ENCODE measurements at regions not wholly inside any gene's neighbourhood (a gene's known extent, or its start where the extent isn't known, plus 50 kb on each side); places are given as distances from the start of the nearest gene placed in this dataset.

GRCh38 chr14:94922595-94923239, 152.8 kb upstream of the GSC start:
- DNase-seq (ENCODE audit: low spot score): no peak

DNA sequence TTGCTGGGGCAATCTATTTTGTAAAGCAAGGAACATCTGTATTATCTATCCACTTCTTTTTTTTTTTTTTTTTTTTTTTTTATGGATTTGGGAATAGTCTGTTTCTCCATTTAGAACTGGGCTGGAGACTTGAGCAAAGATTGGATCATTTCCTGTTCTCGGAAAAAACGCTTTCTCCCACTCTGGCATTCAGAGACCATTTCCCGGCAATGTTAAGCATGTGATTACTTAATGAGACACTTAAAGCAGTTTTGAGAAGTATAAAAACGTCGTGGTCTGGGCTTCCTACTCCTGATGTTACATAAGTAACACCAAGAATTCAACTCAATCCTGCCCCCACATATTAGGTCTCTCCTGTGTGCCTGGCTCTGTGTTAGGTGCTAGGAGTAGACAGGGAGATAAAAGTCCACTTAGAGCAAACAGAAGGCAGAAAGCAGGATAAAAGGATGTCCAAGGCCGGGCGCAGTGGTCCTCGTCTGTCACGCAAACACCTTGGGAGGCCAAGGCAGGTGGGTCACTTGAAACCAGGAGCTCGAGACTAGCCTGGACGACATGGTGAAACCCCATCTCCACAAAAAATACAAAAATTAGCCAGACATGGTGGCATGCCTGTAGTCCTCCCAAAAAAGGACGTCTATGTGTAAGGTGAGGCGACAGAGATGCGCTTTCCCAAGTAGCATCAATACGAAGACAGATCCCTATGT, 152.1 kb upstream of the GSC start:
- DNase-seq (ENCODE audit: low spot score): no peak

DNA sequence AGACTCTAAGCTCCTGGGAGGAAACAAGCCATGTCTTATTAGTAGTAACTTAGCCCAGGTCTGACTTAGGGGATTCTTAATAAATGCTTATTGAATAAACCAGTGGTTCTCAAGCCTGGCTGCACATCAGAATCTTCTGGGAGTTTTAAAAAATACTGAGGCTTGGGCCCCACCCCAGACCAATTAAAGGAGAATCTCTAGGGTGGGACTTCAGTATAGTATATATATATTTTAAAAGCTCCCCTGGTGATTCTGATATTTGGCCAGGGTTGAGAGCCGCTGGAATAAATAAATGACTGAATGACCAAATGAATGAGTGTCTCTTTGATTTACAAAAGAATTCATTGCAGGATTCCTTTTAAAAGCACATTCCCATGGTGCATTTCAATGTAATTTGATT, 151.5 kb upstream of the GSC start:
- no peak for DNase-seq (ENCODE audit: low spot score)

- no peak for DNase-seq (ENCODE audit: low spot score)
These were observed 150.0 kb upstream of the GSC start for GRCh38 chr14:94919896-94920295.

DNA sequence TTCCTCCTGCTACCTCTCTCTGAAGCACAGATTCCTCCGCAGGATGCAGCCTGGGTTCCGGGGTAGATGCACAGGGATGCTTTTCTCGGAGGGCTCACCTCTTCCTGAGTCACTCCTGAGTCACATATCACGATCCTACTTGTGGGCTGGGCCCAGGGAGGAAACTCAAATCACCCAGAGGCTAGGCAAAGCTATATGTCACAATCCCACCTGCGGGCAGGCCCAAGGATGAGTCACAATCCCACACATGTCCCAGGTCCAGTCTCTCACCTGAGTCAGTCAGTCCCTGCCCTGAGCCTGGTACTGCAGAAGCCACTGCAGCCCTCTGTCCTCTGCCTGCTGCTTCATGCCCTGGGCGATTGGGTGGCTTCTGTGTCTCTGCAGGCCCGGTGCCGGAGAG, 149.0 kb upstream of the GSC start:
- no peak for DNase-seq (ENCODE audit: low spot score)

GRCh38 chr14:94917041-94917600, 147.2 kb upstream of the GSC start:
- DNase-seq (ENCODE audit: low spot score): no peak

DNA sequence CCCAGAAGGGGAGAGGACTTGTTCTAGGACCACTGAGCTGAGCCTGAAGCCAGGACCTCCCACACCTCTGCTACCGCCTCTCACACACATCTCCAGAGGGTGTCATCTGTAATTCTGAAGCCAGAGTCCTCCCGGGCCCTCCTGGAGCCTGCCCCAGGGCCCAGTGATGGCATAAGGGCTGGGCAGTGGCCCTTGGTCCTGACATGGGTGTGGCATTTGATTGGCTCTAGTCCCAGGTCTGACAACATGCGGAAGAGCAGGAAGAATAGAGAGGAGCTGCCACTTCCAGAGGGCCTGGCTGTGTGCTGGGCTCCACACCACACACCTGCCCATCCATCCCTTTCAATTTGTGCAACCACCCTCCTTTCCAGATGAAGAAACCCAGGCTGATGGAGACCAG, 144.3 kb upstream of the GSC start:
- no peak for DNase-seq (ENCODE audit: low spot score)

DNA sequence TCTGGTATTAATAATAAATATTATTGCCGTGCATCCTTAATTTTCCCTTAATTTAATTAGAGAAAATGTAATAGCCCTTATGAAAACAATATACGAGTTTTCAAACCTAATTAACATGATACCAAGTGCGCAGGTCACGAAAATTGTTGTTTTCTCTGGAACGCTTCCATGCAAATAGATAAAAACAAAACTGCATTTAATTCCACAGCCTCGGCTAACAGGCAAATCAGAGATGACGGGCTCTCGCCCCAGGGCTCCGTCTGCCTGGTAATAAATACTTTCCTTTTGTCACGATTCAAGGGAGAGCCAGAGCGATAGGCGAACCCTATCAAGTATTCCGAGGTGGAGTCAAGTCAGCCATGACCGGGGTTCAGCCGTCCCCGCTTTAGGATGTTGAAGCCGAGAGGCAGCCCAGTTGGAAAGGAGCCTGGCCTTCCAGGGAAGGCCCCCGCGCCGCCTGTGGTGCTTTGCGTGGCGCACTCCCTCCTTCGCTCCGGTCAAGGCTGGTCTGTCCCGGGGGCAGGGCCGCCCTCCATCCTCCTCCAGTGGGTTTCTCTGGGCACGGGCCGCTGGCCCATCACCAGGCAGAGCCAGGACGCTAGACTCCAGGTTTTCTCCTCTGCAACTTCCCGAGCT, 137.8 kb upstream of the GSC start:
- DNase-seq (ENCODE audit: low spot score): no peak

- no peak for DNase-seq (ENCODE audit: low spot score)
These were observed 137.2 kb upstream of the GSC start for GRCh38 chr14:94906991-94907587.

DNA sequence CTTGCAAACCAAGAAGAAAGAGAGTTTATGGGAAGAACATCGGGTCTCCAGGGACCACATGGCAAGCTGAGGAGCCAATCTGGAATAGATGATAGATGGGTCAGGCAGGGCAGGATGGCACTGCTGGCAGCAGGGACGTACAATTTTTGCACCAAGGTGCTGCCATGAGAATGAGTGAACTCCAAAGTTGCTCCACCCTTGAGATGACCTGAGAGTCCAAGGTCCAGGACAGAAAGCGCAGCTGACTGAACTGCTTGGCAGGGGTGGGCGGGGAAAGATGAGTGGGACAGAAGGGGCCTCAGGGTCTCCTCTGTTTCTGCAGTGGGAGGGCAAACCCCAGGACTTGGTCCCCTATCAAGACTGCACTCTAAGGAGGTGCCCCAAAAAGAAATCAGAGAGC, 136.7 kb upstream of the GSC start:
- DNase-seq (ENCODE audit: low spot score): no peak

- no peak for DNase-seq (ENCODE audit: low spot score)
These were observed 134.7 kb upstream of the GSC start for GRCh38 chr14:94904636-94905035.

- DNase-seq (ENCODE audit: low spot score): no peak
These were observed 134.0 kb upstream of the GSC start for GRCh38 chr14:94903883-94904282.

DNA sequence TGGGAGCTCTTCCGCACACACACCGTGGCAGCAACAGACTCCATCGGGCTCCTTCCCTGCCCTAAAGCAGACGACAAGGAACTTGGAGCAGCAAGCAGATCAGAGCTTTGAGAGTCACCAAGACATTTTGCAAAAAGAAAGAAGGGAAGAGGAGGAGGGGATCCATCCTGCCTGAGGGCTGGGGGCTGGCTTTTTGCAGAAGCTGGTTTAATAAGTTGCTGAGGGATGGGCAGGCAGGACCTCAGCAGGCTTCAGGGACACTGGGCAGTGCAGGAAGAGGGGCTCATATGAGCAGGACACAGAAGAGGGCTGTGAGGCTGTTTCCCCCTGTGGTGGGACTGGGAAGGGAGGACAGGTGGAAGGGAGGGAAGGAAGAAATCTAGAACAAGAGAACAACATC, 133.4 kb upstream of the GSC start:
- no peak for DNase-seq (ENCODE audit: low spot score)

GRCh38 chr14:94897561-94897960, 127.6 kb upstream of the GSC start:
- DNase-seq (ENCODE audit: low spot score): no peak

DNA sequence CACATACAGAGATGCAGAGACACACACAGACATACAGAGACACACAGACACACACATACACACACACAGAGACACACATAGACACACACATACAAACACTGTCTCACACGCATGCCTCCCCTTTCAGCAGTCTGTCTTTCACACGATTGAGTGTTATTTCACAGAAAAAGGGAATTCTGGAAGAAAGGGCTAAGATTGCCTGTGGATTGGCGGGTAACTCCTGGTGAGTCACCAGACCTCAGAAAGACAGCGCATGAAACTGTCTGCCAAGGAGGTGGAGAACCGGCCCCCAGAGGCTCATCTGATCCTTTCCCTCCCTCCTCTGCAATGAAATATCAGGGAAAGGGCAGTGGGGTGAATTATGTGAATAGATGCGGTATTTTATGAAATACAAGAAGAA, 127.2 kb upstream of the GSC start:
- no peak for DNase-seq (ENCODE audit: low spot score)

DNA sequence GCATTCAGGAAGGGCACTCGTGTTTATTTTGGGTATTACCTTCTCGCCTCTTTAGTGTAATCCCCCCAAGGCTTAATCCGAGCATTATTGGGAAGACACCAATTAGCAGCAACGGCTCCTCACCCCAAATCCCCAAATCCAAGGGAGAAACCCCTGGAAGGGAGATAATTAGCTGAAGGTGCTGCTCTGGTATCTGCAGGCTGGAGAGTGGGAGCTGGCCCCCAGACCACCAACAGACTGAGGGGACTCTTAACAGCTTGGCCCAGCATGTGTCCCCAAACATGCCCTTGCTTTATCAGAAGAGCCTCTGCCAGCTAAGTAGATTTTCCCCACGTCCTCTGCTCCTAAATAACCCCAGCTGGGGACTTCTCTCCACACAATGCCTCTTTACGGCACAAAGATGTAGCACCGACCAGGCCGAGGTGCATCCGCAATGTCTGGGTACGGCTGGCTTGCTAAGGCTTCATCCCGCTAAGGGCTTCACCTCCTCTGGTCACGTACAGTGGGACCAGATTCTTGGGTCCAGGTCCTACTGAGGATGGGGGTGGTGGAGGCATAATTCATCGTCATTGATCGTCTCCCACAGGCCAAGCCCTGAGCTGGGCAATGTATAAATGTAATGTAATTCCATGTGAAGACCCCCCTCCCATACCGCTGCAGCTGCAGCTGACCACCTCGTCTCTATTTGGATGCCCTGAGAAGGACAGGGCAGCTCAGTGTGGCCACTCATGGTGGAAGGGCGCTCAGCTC, 123.7 kb upstream of the GSC start:
- no peak for DNase-seq (ENCODE audit: low spot score)

- no peak for DNase-seq (ENCODE audit: low spot score)
These were observed 120.9 kb upstream of the GSC start for GRCh38 chr14:94890785-94891184.

DNA sequence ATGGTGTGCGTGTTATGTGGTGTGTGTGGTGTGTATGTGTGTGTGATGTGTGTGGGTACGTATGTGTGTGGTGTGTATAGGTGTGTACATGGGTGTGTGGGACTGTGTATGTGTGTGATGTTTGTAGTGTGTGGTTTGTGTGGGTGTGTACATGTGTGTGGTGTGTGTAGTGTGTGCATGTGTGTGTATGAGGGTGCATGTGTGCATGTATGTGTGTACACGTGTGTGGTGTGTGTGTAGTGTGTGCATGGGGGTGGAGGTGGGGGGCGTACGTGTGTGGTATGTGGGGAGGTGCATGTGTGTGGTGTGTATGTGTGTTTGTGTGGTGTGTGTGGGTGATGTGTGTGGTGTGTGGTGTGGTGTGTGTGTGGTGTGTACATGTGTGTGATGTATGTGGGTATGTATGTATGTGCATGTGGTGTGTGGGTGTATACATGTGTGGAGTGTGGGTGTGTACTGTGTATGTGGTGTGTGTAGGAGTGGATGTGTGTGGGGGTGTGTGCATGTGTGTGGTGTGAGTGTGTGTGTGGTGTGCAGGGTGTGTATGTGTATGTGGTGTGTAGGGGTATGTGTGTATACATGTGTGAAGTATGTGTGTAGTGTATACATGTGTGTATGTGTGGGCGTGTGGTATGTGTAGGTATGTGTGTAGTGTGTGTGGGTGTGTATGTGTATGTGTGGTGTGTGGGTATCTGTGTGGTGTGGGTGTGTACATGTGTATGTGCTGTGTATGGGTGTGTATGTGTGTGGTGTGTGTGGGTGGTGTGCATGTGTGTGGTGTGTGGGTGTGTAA, 119.8 kb upstream of the GSC start:
- no peak for DNase-seq (ENCODE audit: low spot score)

- DNase-seq (ENCODE audit: low spot score): no peak
These were observed 118.2 kb upstream of the GSC start for GRCh38 chr14:94888121-94888520.

GRCh38 chr14:94887591-94887990, 117.7 kb upstream of the GSC start:
- no peak for DNase-seq (ENCODE audit: low spot score)

DNA sequence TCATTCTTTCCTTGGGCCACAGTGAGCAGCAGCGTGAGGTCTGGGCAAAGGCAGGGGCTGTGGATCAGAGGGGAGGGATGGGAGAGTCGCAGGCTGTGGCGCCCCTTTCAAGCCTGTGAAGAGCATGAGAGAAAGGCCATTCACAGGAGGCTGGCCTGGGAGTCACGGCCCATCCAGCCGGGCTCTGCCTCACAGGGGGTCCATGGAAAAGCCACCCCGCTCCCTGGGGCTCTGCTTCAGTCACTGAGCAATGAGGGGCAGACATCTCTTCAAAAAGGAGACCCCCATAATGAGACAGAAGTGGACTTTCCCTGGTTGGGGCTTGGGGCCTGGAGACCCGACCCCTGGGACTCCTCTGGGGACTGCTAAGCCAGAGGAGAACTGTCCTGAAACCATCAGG, 117.0 kb upstream of the GSC start:
- DNase-seq (ENCODE audit: low spot score): no peak

Data from CD4-positive, alpha-beta T cell treated with Interleukin-2 at 100 ng/mL for 4 hours (primary cell).